GM18519 (cell line): ENCODE measurements at regions not wholly inside any gene's neighbourhood (a gene's known extent, or its start where the extent isn't known, plus 50 kb on each side); places are given as distances from the start of the nearest gene placed in this dataset.

Experiments used
- ATAC-seq: cut with Tn5 transposase; IDR thresholded peaks from one replicate; pipeline ENCODE4 v1.9.1; 2021; ENCODE audit warnings: mild to moderate bottlenecking, moderate library complexity; ENCODE audit not compliant: unreplicated experiment, low FRiP score

DNA sequence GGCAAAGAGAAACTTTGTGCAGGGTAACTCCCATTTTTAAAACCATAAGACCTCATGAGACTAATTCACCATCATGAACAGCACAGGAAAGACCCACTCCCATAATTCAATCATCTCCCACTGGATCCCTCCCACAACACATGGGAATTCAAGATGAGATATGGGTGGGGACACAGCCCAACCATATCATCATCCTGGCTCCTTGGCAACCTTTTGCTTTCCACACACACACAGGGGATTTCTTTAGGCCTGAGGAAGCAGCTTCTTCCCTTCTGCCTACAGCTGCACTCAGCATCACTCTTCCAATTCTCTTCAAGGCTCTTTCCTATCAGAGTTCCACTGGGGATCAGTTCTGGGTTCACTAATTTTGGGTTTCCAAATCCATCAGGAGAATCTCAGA lies 199.0 kb upstream of the CTBP2 start:
- no peak for ATAC-seq

- no peak for ATAC-seq
These were observed 195.3 kb upstream of the CTBP2 start for GRCh38 chr10:125355657-125356056.

DNA sequence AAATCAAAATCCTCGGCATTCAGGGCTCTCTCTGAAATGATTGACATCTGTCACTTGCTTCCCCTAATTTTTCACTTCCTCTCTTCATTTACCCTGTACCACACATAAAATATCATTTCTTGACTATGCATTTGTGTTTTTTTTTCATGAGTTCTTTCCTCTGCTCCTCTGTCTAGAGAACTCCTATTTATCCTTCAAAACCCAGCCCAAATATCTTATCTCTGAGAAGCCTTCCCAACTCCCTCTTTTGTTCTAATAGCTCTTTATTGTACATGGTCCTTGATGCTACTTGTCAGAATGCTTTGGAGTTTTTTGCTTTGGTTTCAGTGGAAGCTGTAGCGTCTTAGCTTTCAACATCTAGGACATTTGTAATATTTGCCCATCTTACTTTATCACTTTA lies 190.2 kb upstream of the CTBP2 start:
- no peak for ATAC-seq

GRCh38 chr10:125348536-125348935 lies 188.2 kb upstream of the CTBP2 start:
- ATAC-seq: no peak

DNA sequence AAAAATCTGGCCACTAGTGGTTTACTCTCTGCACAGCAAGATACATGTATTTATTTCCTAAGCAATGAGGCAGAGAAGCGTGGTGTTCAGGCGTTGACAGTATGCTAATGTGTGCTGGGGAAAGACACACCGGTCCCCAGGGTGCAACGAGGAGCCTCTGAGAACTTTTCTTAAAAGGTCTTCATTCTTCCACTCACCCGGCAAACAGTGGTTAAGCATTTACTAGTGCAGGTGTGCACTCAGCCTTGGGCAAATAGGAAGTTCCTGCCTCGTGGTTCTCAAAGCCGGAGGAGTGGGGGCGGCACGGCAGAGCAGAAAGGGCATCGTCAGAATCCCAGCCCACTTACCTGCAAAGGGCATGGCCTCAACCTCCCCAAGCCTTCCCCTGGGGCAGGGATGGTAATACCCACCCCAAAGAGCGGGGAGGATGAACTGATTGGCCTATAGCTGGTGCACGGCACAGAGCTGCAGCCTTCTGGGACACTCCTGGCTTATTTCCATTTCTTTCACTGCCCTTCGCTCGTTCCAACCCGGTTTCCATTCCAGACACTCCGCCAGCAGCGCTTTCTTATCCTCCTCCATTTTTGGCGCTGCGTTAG lies 184.3 kb upstream of the CTBP2 start:
- no peak for ATAC-seq

GRCh38 chr10:125343983-125344382 lies 183.6 kb upstream of the CTBP2 start:
- no peak for ATAC-seq

DNA sequence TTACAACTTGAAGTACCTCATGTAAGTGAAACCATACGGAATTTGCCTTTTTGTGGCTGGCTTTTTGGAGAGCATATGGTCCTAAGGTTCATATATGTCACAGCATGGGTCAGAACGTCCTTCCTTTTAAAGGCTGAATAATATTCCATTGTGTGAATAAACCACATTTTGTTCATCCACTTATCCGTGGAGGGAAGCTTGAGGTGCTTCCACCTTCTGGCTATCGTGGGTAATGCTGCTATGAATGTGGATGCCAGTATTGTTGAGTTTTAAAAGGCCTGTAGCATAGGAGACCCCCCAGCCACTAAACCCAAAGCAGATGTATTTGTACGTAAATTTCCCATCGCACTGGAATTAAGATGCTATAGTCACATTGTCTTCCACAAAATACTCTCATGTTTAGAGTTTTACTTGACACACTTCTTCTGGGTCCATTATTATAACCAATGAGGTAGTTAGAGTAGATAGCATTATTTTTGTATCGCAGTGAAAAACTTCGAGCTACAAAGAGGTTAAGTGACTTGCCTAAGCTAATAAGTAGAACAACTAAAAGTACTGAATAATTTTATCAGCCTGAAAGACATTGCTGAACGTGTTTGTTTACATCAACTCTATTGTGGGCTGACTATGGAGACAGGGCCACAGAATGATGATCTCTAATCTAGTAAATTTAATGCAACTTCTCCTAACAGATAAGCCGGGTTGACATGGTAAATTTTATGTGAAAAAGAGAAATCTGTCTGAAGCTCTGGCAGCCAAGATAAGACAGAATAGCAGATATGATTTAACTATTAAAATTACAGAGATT lies 183.0 kb upstream of the CTBP2 start:
- ATAC-seq: no peak

DNA sequence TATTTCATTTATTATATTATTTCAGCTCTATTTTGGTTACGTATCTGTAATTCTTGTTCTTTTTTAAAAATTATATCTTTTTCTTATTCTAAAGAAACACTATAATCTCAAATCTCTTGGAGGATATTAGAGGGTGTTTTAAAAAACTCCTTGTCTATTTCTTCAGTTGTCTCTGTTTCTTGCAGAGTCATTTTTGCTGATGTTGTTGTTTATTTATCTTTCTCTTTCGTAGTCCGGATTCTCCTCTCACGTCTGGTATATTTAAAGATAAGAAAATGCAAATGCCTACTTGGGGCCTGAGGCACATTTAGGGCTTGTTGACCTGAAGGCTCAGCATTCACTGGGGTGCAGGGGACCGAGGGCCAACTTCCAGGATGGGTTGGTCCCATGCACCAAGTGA lies 181.2 kb upstream of the CTBP2 start:
- no peak for ATAC-seq

- ATAC-seq: no peak
These were observed 180.5 kb upstream of the CTBP2 start for GRCh38 chr10:125340903-125341302.

GRCh38 chr10:125337510-125337909 lies 177.1 kb upstream of the CTBP2 start:
- ATAC-seq: no peak

DNA sequence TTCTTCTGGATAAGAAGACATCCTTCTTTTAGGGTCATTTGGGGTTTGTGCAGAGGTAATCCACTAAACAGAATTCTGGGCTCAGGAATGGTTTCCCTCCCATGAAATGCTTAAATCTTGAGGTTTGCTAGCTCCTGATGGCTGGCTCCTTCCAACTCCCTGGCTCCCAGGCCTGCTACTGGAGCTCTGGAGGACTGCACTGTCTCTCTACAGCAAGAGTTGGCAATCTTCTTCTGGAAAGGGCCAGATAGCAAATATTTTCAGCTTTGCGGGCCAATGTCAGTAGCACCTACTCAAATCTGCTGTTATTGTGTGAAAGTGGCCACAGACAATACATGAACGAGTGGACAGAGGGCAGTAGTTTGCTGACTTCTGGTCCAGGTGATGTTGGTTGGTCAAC lies 174.2 kb upstream of the CTBP2 start:
- ATAC-seq: no peak

DNA sequence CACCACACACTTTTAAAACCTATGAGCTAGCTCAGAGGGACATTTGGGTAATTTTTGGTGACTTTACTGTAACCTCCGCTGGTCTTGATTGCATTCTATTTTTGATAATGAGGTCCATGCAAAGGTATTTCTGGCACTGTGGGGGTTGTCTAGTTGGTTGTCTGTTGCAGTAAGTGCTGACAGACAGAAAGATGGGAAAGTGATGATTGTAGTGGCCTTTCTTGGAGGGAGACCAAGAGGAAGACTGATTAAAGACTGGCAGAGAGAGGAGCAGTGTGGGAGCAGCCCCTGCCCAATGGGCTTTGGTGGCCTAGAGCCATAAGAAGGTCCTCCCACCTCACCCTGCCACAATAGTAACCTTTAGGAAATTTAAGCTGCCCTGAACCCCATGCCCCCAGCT lies 173.4 kb upstream of the CTBP2 start:
- ATAC-seq: no peak

- no peak for ATAC-seq
These were observed 172.8 kb upstream of the CTBP2 start for GRCh38 chr10:125333209-125333591.

DNA sequence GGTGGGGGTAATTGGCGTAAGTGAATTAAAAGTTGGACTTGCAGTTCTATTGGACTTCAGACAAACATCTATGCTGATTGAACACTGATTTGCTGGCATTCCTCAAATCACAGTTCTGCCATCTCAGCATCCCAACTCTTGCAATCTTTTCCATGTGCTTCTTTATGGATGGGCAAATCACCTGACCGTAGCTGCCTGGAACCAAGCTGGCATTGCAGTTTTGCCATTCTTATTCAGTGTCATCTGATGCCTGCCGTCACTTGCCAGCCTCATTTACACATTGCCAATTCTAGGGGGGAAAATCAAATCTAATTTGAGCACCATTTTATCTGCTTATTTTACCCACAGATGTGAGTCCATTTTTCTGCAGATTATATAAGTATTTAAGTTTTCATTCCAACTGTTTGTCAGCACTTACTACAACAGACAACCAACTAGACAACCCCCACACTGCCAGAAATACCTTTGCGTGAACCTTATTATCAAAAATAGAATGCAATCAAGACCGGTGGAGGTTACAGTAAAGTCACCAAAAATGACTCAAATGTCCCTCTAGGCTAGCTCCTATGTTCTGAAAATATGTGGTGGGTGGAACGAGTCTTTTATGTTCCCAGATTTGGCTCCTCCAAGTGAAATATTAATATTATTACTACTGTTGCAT lies 172.3 kb upstream of the CTBP2 start:
- ATAC-seq: no peak

- no peak for ATAC-seq
These were observed 170.7 kb upstream of the CTBP2 start for GRCh38 chr10:125331056-125331455.

DNA sequence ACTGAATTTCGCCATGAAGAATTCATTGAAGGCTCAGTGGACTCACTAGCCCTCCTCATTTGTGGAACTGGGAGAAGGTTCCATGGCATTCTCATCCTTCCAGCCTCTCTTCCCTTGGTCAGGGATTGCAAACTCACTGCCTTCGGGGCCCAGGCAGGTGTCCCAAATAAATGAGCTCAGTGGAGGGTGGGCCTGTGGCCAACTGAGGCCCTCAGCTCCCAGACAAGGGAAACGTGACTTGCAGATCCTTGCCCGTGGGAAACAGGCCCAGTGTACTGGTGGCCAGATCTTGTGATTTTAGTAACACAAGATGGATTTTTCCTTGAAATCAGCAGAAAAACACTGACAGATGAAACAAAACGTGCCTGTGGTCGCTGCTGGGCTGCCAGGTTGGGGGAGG lies 168.7 kb upstream of the CTBP2 start:
- ATAC-seq: no peak

DNA sequence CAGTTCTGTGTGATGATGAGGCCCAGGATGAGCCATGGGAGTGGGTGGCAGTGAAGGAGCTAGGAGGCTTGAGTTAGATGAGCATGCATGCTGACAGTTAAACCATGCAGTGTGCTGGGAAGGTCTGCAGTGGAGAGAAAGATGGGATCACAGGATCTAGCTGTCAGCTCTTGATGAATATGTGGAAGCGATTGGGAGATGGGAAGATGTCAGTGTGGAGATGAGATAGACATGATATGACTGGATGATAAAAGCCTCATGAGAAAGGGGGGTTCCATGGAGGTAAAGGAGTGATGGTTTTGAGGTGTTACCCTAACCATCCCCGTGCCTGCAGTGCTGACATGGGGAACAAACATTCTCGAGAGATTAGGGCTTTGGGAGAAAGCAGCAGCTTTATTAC lies 165.0 kb upstream of the CTBP2 start:
- ATAC-seq: no peak

DNA sequence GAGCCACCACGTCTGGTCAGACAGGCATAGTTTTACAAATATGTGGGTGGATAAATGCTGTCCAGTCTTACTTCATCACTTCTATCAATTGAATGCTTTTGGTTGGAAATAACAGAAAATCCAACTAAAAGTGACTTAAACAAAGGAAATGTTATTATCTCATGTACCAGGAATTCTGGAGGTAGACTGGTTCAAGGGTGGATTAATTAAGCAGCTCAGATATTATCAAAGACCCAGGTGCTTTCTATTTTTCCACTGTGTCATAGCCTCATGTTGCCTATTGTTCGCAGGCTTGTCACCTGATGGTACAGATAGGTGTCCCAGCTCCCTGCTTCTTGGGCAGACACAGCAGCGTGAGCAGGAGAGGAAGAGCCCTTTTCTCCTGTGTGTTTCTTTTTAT lies 156.1 kb upstream of the CTBP2 start:
- no peak for ATAC-seq

DNA sequence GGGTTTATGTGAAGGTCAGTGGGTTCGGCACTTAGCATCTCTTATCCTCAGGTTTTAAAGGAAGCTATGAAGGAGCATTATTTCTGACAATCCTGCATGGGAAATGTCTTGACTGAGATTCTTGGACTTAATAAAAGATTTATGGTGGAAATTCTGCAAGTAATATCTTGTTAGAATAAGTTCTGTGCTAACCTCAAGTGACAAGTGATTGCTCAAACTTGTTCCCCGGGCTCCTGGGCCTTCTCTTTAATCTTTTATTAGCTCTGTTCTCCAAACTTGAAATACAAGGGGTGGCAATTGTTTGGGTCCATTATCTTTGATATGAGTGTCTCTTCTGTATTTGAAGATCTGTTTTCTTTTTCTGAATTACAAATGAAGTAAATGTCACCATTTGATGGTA lies 140.6 kb upstream of the CTBP2 start:
- no peak for ATAC-seq

- no peak for ATAC-seq
These were observed 139.1 kb upstream of the CTBP2 start for GRCh38 chr10:125299461-125299860.

DNA sequence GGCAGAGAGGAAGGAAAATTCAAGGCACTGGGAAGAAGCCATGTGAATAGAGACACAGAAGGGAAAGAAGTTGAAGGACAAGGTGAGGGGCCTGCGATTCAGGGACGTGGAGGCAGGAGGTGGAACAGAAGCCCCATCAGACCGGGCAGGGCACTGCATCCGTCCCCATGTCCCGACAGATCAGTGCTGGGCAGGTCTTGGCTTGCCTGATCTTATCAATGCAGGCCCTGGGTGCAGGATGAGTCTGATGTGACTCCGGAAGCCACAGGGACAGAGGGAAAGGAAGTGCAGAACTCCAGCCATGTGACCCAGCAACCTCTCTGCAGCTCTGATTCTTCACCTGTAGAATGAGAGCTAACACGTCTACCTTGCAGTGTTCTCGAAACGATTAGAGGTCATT lies 136.2 kb upstream of the CTBP2 start:
- no peak for ATAC-seq

GRCh38 chr10:125294109-125294508 lies 133.7 kb upstream of the CTBP2 start:
- ATAC-seq: no peak
